ENCODE measurements at regions not wholly inside any gene's neighbourhood (a gene's known extent, or its start where the extent isn't known, plus 50 kb on each side); places are given as distances from the start of the nearest gene placed in this dataset.

DNA sequence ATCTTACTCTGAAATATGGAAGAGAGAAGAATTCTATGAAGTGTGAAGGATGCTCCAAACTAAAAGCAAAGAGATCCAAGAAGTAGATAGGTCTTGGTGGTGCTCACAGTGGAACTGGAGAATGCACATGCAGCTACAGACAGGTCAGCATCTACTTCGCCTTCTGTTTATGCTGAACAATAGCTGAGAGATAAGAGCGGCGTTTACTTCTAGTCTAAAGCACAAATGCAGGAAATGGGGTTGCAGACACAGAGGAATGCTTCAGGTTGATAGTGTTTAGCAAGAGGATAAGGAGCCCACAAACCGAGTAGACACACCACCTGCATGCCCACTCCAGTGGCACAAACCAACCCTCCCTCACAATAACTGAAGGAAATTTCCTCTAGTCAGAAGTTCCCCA lies 180.0 kb upstream of the RGMB start:
- Histone ChIP-seq H3K27ac (ENCODE audit: low read length) (no peak overlapping the region), H3K27me3 (ENCODE audit: low read depth, low read length) (no peaks in the 10 kb centered on the region), H3K36me3 (ENCODE audit: control insufficient read depth in 1 of 2, insufficient read depth in 2 of 2, low read length in 2 of 2) (no peaks in the 10 kb centered on the region), H3K9me3 (ENCODE audit: control insufficient read depth in 1 of 2, low read length in 2 of 2) (no peaks in the 10 kb centered on the region), H3K4me1 (ENCODE audit: control insufficient read depth in 1 of 2, insufficient read depth in 2 of 2, low read length in 2 of 2) (peaks cover 0 to 5% of the 10 kb centered on the region in 2 donors), H3K4me3 (ENCODE audit: low read depth in 1 of 2, low read length in 2 of 2) (no peak overlapping the region)

DNA sequence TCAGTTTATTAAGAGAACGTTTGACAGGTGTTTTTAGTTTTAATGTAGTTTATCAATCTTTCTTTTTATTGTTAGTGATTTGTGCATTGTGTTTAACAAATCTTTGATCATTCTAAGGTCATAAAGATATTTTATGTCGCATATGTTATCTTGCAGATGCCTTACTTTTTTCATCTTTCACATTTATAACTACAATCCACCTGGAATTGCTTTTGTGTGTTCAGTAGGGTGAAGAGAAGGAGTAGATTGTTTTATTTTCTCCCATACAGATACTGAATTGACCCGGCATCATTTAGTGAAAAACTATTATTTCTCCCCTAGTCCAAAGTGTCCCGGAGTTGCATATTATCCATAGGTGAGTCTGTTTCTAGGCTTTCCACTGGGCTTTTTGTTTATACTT lies 179.4 kb upstream of the RGMB start:
- H3K9me3 ChIP-seq (ENCODE audit: control insufficient read depth in 1 of 2, low read length in 2 of 2): no peaks in the 10 kb centered on the region
- no peak overlapping the region for H3K27ac ChIP-seq (ENCODE audit: low read length)
- no peak overlapping the region for H3K4me3 ChIP-seq (ENCODE audit: low read depth in 1 of 2, low read length in 2 of 2)
- no peaks in the 10 kb centered on the region for H3K27me3 ChIP-seq (ENCODE audit: low read depth, low read length)
- no peaks in the 10 kb centered on the region for H3K4me1 ChIP-seq (ENCODE audit: control insufficient read depth in 1 of 2, insufficient read depth in 2 of 2, low read length in 2 of 2)
- H3K36me3 ChIP-seq (ENCODE audit: control insufficient read depth in 1 of 2, insufficient read depth in 2 of 2, low read length in 2 of 2): no peaks in the 10 kb centered on the region

DNA sequence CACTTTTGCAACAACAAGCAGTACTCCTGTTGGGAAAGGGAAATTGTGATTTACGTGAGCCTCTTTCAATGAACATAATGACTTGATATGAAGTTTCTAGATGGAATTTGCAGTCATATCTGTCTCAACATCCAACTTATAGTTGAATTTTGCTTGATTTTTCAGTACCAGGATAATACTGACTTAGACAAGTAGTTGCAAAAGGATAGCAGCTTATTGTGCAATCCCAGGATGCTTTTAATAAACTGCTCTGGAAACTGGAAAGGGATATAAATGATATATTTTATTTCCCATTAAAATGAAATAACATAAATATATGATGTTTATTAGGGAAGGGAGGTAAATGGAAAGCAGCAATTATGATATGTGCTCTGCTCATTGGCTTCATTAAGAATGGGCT lies 174.4 kb upstream of the RGMB start:
- Histone ChIP-seq H3K27ac (ENCODE audit: low read length) (no peak overlapping the region), H3K9me3 (ENCODE audit: control insufficient read depth in 1 of 2, low read length in 2 of 2) (no peaks in the 10 kb centered on the region), H3K27me3 (ENCODE audit: low read depth, low read length) (no peaks in the 10 kb centered on the region), H3K4me3 (ENCODE audit: low read depth in 1 of 2, low read length in 2 of 2) (no peak overlapping the region), H3K4me1 (ENCODE audit: control insufficient read depth in 1 of 2, insufficient read depth in 2 of 2, low read length in 2 of 2) (no peaks in the 10 kb centered on the region), H3K36me3 (ENCODE audit: control insufficient read depth in 1 of 2, insufficient read depth in 2 of 2, low read length in 2 of 2) (no peaks in the 10 kb centered on the region)

DNA sequence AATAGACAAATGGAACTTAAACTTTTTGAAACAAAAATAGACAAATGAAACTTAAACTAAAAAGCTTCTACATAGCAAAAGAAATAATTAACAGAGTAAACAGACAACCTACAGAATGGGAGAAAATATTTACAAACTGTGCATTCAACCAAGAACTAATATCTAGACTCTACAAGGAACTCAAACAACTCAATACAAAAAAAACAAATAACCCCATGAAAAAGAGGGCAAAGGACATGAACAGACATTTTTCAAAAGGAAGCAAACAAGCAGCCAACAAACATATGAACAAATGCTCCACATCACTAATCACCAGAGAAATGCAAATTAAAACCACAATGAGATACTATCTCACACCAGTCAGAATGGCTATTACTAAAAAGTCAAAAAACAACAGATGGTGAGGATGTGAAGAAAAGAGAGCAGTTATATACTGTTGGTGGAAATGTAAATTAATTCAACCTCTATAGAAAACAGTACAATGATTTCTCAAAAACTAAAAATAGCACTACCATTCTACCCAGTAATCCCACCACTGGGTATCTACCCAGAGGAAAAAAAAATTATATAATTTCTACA lies 170.8 kb upstream of the RGMB start:
- no peaks in the 10 kb centered on the region for H3K4me1 ChIP-seq (ENCODE audit: control insufficient read depth in 1 of 2, insufficient read depth in 2 of 2, low read length in 2 of 2)
- H3K9me3 ChIP-seq (ENCODE audit: control insufficient read depth in 1 of 2, low read length in 2 of 2): no peaks in the 10 kb centered on the region
- no peak overlapping the region for H3K4me3 ChIP-seq (ENCODE audit: low read depth in 1 of 2, low read length in 2 of 2)
- H3K27me3 ChIP-seq (ENCODE audit: low read depth, low read length): no peaks in the 10 kb centered on the region
- H3K27ac ChIP-seq (ENCODE audit: low read length): no peak overlapping the region
- no peaks in the 10 kb centered on the region for H3K36me3 ChIP-seq (ENCODE audit: control insufficient read depth in 1 of 2, insufficient read depth in 2 of 2, low read length in 2 of 2)

DNA sequence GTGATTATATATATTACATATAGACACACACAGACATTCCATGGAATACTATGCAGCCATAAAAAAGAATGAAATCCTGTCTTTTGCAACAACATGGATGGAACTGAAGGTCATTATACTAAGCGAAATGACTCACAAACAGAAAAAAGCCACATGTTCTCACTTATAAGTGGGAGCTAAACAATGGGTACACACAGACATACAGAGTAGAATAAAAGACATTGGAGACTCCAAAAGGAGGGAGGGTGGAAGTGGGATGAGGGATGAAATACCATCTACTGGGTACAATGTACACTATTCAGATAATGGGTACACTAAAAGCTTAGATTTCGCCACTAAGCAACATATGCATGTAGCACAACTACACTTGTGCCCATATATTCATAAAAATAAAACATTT lies 170.0 kb upstream of the RGMB start:
- Histone ChIP-seq H3K27me3 (ENCODE audit: low read depth, low read length) (no peaks in the 10 kb centered on the region), H3K27ac (ENCODE audit: low read length) (no peak overlapping the region), H3K4me3 (ENCODE audit: low read depth in 1 of 2, low read length in 2 of 2) (no peak overlapping the region), H3K36me3 (ENCODE audit: control insufficient read depth in 1 of 2, insufficient read depth in 2 of 2, low read length in 2 of 2) (no peaks in the 10 kb centered on the region), H3K4me1 (ENCODE audit: control insufficient read depth in 1 of 2, insufficient read depth in 2 of 2, low read length in 2 of 2) (no peaks in the 10 kb centered on the region), H3K9me3 (ENCODE audit: control insufficient read depth in 1 of 2, low read length in 2 of 2) (no peaks in the 10 kb centered on the region)

DNA sequence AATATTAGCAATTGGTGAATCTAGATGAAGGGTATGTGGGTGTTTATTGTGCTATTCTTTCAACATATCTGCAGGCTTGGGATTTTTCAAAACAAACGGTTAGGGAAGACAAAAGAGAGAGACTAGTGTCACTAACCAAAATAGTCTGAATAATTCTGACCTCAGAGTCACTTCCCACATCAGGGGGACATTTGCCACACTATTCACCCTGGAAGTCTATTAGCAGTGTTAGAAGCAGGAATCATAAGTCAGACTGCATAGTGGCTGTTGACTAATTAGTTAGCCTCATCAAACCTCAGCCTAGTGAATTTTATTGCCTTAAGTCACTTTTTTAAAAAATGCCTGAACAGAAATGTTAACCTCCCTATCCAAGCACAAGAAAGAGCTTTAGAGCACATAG lies 169.2 kb upstream of the RGMB start:
- no peak overlapping the region for H3K27ac ChIP-seq (ENCODE audit: low read length)
- H3K36me3 ChIP-seq (ENCODE audit: control insufficient read depth in 1 of 2, insufficient read depth in 2 of 2, low read length in 2 of 2): no peaks in the 10 kb centered on the region
- H3K4me1 ChIP-seq (ENCODE audit: control insufficient read depth in 1 of 2, insufficient read depth in 2 of 2, low read length in 2 of 2): no peaks in the 10 kb centered on the region
- no peak overlapping the region for H3K4me3 ChIP-seq (ENCODE audit: low read depth in 1 of 2, low read length in 2 of 2)
- no peaks in the 10 kb centered on the region for H3K9me3 ChIP-seq (ENCODE audit: control insufficient read depth in 1 of 2, low read length in 2 of 2)
- no peaks in the 10 kb centered on the region for H3K27me3 ChIP-seq (ENCODE audit: low read depth, low read length)

DNA sequence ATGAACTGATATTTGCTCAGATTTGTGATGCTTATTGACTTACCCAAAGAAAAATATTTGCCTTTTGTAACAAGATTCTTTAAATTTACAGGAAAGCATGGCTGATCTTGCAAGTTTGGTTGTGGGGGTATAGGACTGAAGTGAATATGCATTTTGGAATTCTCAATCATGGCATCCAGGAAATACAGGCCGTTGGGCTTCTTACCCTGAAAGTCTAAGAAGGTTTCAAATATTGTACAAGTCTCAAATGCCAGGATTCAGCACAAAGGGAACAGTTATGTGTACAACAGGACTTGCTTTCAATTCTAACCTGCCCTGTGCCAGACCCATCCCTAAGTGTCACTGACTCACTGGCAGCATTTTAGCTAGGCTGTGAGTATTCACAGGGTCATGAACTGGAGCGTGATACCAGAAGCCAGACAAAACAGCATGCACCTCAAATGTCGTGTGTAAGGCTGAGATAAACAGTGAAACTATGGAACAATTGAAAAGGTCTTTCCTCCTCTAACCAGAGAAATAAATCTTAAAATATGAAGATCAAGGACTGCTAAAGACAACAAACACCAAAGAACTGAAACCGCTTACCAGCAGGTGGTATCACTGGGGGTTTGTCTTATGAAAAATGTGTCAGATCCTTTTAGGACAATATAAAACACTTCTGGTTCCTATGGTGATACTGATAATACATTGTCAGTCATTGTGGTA lies 168.6 kb upstream of the RGMB start:
- Histone ChIP-seq H3K27ac (ENCODE audit: low read length) (no peak overlapping the region), H3K9me3 (ENCODE audit: control insufficient read depth in 1 of 2, low read length in 2 of 2) (no peaks in the 10 kb centered on the region), H3K27me3 (ENCODE audit: low read depth, low read length) (no peaks in the 10 kb centered on the region), H3K36me3 (ENCODE audit: control insufficient read depth in 1 of 2, insufficient read depth in 2 of 2, low read length in 2 of 2) (no peaks in the 10 kb centered on the region), H3K4me3 (ENCODE audit: low read depth in 1 of 2, low read length in 2 of 2) (no peak overlapping the region), H3K4me1 (ENCODE audit: control insufficient read depth in 1 of 2, insufficient read depth in 2 of 2, low read length in 2 of 2) (no peaks in the 10 kb centered on the region)

DNA sequence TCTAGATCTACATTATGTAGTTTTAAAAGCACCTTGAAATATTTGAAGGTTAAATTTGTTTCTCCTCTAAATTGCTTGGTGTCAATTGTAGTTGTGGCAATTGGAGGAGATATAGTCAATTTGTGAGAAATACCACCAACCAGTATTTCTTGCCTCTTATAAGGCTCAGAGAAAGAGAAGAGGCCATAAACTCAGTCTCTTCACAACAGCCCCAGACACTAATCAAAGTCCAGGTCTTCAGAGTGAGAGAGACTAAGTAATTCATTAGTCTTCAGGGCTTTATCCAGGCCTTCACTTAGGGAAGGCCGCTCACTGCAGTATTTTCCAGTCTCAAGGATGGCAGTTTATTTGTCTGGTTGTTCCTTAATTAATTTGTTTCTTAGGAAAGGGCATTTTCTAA lies 168.0 kb upstream of the RGMB start:
- Histone ChIP-seq H3K9me3 (ENCODE audit: control insufficient read depth in 1 of 2, low read length in 2 of 2) (no peaks in the 10 kb centered on the region), H3K27ac (ENCODE audit: low read length) (no peak overlapping the region), H3K27me3 (ENCODE audit: low read depth, low read length) (no peaks in the 10 kb centered on the region), H3K4me1 (ENCODE audit: control insufficient read depth in 1 of 2, insufficient read depth in 2 of 2, low read length in 2 of 2) (no peaks in the 10 kb centered on the region), H3K4me3 (ENCODE audit: low read depth in 1 of 2, low read length in 2 of 2) (no peak overlapping the region), H3K36me3 (ENCODE audit: control insufficient read depth in 1 of 2, insufficient read depth in 2 of 2, low read length in 2 of 2) (no peaks in the 10 kb centered on the region)

DNA sequence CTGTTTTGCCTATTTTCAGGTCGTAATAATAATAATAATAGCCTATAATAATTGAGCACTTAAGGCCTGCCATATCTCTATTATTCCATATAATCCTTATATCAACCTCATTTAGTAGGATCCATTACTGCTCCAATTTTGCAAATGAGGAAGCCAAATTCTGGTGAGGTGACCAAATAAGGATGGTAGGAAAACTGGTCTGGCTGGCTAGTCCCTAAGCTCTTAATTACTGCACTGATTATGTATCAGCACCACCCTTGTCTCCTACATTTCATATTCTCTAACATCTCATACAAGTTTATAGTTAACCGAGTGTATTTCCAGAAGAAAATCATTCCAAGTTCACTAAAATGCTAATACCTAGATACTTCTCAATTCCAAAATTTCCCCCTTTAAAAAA lies 166.5 kb upstream of the RGMB start:
- H3K27me3 ChIP-seq (ENCODE audit: low read depth, low read length): no peaks in the 10 kb centered on the region
- no peak overlapping the region for H3K4me3 ChIP-seq (ENCODE audit: low read depth in 1 of 2, low read length in 2 of 2)
- no peaks in the 10 kb centered on the region for H3K4me1 ChIP-seq (ENCODE audit: control insufficient read depth in 1 of 2, insufficient read depth in 2 of 2, low read length in 2 of 2)
- no peaks in the 10 kb centered on the region for H3K36me3 ChIP-seq (ENCODE audit: control insufficient read depth in 1 of 2, insufficient read depth in 2 of 2, low read length in 2 of 2)
- H3K9me3 ChIP-seq (ENCODE audit: control insufficient read depth in 1 of 2, low read length in 2 of 2): no peaks in the 10 kb centered on the region
- H3K27ac ChIP-seq (ENCODE audit: low read length): no peak overlapping the region

DNA sequence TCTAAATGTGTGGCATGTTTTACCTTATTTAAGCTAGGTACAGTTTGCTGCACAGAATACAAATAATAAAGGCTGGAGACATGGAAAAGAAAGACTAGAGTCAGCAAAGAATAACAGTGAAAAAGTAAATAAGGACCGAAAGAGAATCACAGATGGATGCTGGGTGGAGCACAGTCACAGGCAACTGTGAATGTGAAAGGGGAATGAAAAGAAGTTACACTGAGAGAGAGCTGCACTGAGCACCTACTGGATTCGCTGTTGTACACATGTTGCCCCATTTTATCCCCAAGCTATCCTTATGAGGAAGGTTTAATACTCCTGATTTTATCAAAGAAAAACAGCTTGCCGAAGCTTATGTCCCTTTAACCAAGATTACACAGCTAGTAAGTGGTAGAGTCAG lies 165.4 kb upstream of the RGMB start:
- no peaks in the 10 kb centered on the region for H3K9me3 ChIP-seq (ENCODE audit: control insufficient read depth in 1 of 2, low read length in 2 of 2)
- H3K27ac ChIP-seq (ENCODE audit: low read length): no peak overlapping the region
- no peak overlapping the region for H3K4me3 ChIP-seq (ENCODE audit: low read depth in 1 of 2, low read length in 2 of 2)
- no peaks in the 10 kb centered on the region for H3K27me3 ChIP-seq (ENCODE audit: low read depth, low read length)
- no peaks in the 10 kb centered on the region for H3K36me3 ChIP-seq (ENCODE audit: control insufficient read depth in 1 of 2, insufficient read depth in 2 of 2, low read length in 2 of 2)
- H3K4me1 ChIP-seq (ENCODE audit: control insufficient read depth in 1 of 2, insufficient read depth in 2 of 2, low read length in 2 of 2): no peaks in the 10 kb centered on the region

DNA sequence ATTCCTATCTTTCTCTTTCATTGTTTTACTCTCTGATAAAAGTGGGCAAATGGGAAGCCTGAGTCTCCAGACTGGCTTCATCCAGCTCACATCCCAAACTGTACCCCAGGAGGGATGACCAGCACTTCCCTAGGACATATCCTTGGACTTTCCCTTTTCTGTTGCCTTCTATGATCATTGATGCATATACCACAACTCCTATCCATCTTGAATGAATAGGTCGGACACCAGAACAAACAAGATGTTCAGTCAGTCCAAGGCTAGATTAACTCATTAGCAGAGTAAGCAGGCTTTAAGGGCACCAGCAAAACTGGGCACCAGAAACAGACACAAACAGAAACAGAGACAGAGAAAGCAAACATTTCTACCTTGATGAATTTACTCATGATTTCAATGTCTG lies 159.1 kb upstream of the RGMB start:
- Histone ChIP-seq H3K4me1 (ENCODE audit: control insufficient read depth in 1 of 2, insufficient read depth in 2 of 2, low read length in 2 of 2) (no peaks in the 10 kb centered on the region), H3K9me3 (ENCODE audit: control insufficient read depth in 1 of 2, low read length in 2 of 2) (no peaks in the 10 kb centered on the region), H3K27me3 (ENCODE audit: low read depth, low read length) (no peaks in the 10 kb centered on the region), H3K27ac (ENCODE audit: low read length) (no peak overlapping the region), H3K36me3 (ENCODE audit: control insufficient read depth in 1 of 2, insufficient read depth in 2 of 2, low read length in 2 of 2) (no peaks in the 10 kb centered on the region), H3K4me3 (ENCODE audit: low read depth in 1 of 2, low read length in 2 of 2) (no peak overlapping the region)

DNA sequence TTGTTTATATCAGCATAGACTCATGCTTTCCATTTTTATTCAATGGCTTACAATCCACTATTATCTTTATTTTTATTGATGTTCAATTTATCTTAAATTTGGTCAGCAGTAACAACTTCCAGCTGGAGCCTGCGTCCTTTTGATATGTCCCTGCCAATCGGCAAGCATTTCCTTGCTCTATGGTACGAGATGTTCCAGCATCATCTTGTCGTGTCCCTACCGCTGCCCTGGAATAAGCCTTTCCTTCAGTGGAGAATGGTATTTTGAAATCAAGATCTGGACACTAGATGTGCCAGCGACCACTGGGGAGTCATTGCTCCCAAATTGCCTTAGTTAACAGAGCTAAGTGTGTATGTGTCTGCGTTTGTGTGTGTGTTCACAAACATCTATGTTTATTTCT lies 151.6 kb upstream of the RGMB start:
- Histone ChIP-seq H3K27ac (ENCODE audit: low read length) (no peak overlapping the region), H3K27me3 (ENCODE audit: low read depth, low read length) (no peaks in the 10 kb centered on the region), H3K36me3 (ENCODE audit: control insufficient read depth in 1 of 2, insufficient read depth in 2 of 2, low read length in 2 of 2) (no peaks in the 10 kb centered on the region), H3K4me3 (ENCODE audit: low read depth in 1 of 2, low read length in 2 of 2) (no peak overlapping the region), H3K4me1 (ENCODE audit: control insufficient read depth in 1 of 2, insufficient read depth in 2 of 2, low read length in 2 of 2) (no peaks in the 10 kb centered on the region), H3K9me3 (ENCODE audit: control insufficient read depth in 1 of 2, low read length in 2 of 2) (no peaks in the 10 kb centered on the region)
